ENCODE measurements at regions not wholly inside any gene's neighbourhood (a gene's known extent, or its start where the extent isn't known, plus 50 kb on each side); places are given as distances from the start of the nearest gene placed in this dataset.

DNA sequence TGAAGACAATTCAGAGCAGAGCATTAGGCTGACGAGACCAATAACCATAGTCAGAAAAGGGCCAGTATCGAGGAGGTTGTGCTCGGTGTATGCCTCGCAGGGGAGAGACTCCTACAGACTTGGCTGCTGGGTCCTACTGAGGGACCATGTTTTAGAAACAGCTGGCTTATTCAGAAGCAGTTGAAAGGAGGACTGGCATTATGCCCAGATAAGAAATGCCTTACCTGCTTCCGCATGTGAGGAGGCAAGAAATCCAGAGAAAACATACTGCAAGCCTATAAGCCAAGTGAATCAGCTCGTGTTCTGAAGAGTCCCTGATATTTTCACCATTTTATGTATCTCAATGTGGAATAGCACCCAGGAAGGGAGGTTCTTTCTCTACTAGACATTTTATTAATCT is 434.7 kb downstream of the GRB14 start:
- TF ChIP-seq EZH2 (IDR thresholded peaks at IDR 0.05; ENCODE audit: insufficient read depth, poor library complexity, severe bottlenecking) = no peak
- TF ChIP-seq EZH2phosphoT487 (IDR thresholded peaks at IDR 0.05; ENCODE audit: insufficient read depth, low read depth) = no peak
